Duodenal mucosa (tissue), 2 donors: ENCODE measurements at regions not wholly inside any gene's neighbourhood (a gene's known extent, or its start where the extent isn't known, plus 50 kb on each side); places are given as distances from the start of the nearest gene placed in this dataset.

Experiments
- H3K27ac ChIP-seq: one replicate; pipeline ENCODE4 v1.7.0; 2013; ENCODE audit warnings: low read depth, low read length
- H3K27me3 ChIP-seq, 2 donors: one replicate each; pipeline ENCODE4 v1.7.0; 2013; ENCODE audit warnings: low read length in 2 of 2, control low read depth in 1 of 2; ENCODE audit not compliant: insufficient read depth in 2 of 2, control insufficient read depth in 1 of 2
- H3K36me3 ChIP-seq, 2 donors: one replicate each; pipeline ENCODE4 v1.7.0; 2013; ENCODE audit warnings: low read length in 2 of 2, control low read depth in 1 of 2; ENCODE audit not compliant: insufficient read depth in 2 of 2, control insufficient read depth in 1 of 2
- H3K4me1 ChIP-seq, 2 donors: one replicate each; pipeline ENCODE4 v1.7.0; 2013; ENCODE audit warnings: low read length in 2 of 2, control low read depth in 1 of 2; ENCODE audit not compliant: insufficient read depth in 2 of 2, control insufficient read depth in 1 of 2
- H3K4me3 ChIP-seq, 2 donors: one replicate each; pipeline ENCODE4 v1.7.0; 2013; ENCODE audit warnings: low read length in 2 of 2, low read depth in 1 of 2
- H3K9ac ChIP-seq, 2 donors: one replicate each; pipeline ENCODE4 v1.7.0; 2013; ENCODE audit warnings: low read length in 2 of 2, low read depth in 1 of 2
- H3K9me3 ChIP-seq, 2 donors: one replicate each; pipeline ENCODE4 v1.7.0; 2013; ENCODE audit warnings: low read length in 2 of 2, control low read depth in 1 of 2; ENCODE audit not compliant: control insufficient read depth in 1 of 2

DNA sequence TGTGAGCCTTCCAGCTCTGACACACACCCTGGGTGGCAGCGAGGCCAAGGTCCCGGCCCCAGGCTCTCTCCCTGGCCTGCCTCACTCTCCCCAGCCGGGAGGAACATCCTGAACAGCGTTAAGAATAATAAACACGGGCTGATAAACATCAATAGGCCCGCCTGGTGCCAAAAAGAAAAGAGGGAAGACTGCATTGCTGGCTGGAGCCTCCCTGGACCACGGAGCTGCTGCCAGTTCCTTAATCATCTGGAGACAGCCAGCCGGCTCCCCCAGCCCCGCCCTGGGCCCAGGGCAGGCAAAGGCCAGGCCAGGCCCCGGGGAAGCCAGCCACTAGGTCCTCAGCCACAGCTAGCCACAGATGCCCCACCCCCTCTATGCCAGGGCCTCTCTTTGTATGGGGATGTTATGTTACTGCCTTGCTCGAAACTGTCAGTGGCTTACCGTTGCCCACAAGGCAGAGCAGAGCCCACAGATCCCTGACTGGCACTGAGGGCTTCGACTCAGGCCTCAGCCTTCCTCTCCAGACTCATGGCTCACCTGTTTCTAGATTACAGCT lies 293.7 kb downstream of the DYSF start:
- Histone ChIP-seq H3K4me1 (peaks cover 11 to 16% of the 10 kb centered on the region in 2 donors), H3K9ac (no peak overlapping the region), H3K27me3 (no peaks in the 10 kb centered on the region), H3K36me3 (no peaks in the 10 kb centered on the region), H3K9me3 (no peaks in the 10 kb centered on the region), H3K4me3 (no peak overlapping the region), H3K27ac (no peak overlapping the region)

DNA sequence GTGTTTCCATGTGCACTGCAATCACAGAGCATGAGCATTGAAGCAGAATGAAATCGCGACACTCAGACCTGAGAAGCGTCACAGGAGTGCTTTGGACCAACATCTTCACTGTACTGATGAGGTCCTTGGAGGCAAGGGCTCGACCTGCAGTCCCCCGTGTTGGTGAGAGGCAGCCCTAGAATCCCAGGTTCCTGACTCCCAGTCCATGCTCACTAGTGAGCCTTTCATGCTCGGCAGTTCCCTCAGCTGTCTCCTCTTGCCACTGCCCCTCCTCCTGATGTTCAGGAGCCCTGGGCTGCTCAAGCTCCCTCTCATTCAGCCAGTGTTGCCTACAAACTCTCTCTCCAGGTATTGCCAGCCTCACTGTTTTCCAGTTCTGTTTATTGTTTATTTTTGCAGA lies 291.4 kb downstream of the DYSF start:
- Histone ChIP-seq H3K36me3 (no peaks in the 10 kb centered on the region), H3K4me1 (peaks cover 11 to 16% of the 10 kb centered on the region in 2 donors), H3K9ac (no peak overlapping the region), H3K27ac (no peak overlapping the region), H3K27me3 (no peaks in the 10 kb centered on the region), H3K4me3 (no peak overlapping the region), H3K9me3 (no peaks in the 10 kb centered on the region)

DNA sequence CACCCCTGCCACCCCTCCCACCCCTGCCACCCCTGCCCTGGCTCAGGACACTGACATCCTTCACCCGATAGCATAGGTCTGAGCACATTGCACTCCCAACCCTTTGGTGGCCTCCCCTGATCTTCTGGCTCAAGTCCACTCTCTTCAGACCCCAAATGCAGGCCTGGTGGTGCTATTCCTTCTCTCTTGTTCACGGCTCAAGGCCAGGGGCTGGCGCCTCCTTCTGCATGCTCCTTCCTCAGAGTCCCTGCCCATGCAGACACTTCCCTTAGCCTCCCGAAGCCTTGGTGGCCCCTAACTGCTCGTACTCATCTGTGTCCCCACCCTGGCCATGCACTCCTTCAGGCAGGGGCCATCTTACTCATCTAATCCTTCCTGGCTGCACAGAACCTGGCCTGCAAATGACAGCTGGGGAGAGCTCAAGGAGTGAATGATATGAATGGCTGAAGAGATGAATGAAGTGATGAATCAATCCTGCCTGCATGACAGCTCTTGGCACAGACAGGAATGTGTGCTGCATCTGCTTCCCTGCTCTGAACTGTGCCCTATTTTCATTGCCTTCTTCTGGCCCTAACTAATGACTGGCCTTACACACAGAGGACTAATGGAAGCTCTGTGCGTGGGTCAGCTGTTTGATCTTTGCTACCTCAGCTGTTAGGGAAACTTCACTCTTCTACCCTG lies 290.8 kb downstream of the DYSF start:
- Histone ChIP-seq H3K9ac (no peak overlapping the region), H3K9me3 (no peaks in the 10 kb centered on the region), H3K36me3 (no peaks in the 10 kb centered on the region), H3K4me3 (no peak overlapping the region), H3K27me3 (no peaks in the 10 kb centered on the region), H3K4me1 (peaks cover 11 to 16% of the 10 kb centered on the region in 2 donors), H3K27ac (no peak overlapping the region)

DNA sequence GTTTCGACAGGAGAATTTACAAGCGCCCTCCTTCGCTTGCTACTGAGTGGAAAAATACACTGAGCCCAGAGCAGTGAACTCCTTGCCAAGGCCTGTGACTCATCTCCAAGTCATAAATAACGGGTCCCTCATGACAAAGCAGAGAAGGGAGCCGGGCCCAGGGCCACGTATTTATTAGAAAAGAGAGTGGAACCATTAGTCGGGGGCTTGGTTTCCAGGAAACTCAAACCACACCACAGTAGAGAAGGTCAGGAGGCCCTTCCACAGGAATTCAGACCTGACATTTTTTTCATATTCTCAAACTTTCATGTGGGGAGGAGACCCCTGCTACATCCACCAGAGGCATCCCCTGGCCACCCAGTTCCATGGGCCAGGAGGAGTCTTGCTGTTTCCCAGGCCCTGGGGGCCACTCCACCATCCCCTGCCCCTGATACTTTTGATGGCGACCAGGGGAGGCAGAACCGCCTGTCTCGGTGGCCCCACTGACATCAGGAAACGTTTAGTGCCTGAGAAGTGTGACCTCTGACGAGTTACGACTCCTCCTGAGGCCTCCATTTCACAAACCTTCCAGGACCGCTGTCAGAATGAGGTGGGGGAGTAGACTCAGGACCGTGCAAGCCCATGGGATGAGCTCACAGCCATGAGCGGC lies 289.7 kb downstream of the DYSF start:
- Histone ChIP-seq H3K9ac (no peak overlapping the region), H3K4me1 (peaks cover 11 to 13% of the 10 kb centered on the region in 2 donors), H3K27ac (no peak overlapping the region), H3K27me3 (no peaks in the 10 kb centered on the region), H3K9me3 (no peaks in the 10 kb centered on the region), H3K4me3 (no peak overlapping the region), H3K36me3 (no peaks in the 10 kb centered on the region)

DNA sequence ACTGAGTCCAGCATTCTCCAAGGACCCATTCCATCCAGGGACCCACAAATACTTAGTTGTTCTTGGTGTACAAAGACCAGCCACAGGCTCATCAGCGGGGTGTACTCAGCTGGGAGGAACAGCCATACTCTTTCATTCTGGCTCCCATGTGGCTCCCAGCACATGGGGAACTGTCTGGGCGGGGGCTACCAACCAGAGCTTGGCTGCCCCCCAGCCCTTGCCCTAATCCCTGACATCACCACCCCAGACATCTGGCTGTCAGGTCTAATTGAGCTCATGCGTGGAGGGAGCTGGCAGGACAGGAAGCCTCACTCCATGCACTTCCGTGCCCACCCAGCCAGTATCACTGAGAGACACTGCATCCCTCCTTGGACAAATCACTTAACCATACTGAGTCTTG lies 283.6 kb downstream of the DYSF start:
- Histone ChIP-seq H3K4me1 (no peaks in the 10 kb centered on the region), H3K4me3 (no peak overlapping the region), H3K9me3 (no peaks in the 10 kb centered on the region), H3K36me3 (no peaks in the 10 kb centered on the region), H3K27me3 (no peaks in the 10 kb centered on the region), H3K27ac (no peak overlapping the region), H3K9ac (no peak overlapping the region)

DNA sequence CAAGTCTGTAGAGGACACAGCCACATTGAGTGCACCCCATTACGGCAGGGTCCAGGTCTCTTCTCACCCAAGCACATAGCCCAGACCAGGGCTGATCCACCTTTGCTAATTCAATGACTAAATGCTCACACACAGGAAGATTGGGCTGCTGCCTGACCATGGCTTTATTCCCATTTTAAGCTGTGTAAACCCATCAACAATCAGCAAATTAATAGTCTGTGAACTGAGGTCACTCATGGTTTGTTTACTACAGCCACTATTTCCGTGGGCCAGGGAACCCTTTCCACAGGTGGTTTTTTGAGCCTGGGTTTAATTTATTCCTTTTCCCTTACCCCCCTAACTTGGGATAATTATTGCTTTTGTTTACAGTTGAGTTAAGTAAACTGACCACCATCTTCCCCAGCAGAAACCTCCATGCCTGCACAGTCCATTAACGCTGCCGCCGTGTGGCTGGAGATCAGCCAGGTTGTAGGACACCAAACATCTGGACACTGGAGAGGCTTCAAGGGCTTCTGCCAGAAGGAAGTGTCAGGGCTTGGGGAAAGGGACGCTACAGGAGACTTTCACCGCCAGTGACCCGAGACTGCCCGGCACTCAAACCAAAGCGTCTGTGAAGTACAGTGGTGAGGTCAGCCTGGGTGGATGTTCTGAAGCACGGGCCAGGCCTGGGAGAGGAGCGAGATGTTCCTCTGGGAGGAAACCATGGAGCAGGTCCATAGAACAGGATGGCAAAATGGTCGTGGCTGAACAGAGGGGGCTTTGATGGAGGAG lies 282.9 kb downstream of the DYSF start:
- Histone ChIP-seq H3K9ac (no peak overlapping the region), H3K4me3 (no peak overlapping the region), H3K4me1 (no peaks in the 10 kb centered on the region), H3K9me3 (no peaks in the 10 kb centered on the region), H3K27me3 (no peaks in the 10 kb centered on the region), H3K36me3 (no peaks in the 10 kb centered on the region), H3K27ac (no peak overlapping the region)
